GM21529 (cell line): ENCODE measurements at regions not wholly inside any gene's neighbourhood (a gene's known extent, or its start where the extent isn't known, plus 50 kb on each side); places are given as distances from the start of the nearest gene placed in this dataset.
A peak's percentile ranks its signal among the peaks of the same experiment; 100 is the strongest.
"Not testable (repeated sequence)": the region's sequence is repeated elsewhere in the genome, so short reads cannot be mapped to it uniquely, and the experiment has no call there.

ENCODE experiments used
- ATAC-seq: cut with Tn5 transposase; IDR thresholded peaks from one replicate; pipeline ENCODE4 v1.9.1; 2021; ENCODE audit not compliant: unreplicated experiment

DNA sequence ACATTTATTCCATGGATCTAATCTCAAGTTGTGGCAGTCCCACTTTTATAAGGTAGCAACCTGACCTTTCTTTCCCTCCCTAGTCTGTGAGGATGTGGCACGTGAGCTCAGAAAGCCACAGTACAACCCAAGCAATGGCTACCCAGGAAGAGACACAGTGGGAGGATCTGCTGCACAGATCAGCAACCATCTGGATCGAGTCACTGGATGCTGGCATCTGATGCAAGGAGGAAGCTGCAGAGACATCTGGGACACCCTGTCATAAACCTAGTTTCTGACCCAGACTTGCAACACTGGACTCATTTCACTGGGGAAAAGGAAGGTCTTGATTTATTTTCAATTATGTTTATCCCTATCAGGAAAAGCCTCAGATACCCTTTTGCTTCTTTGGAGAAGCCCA, 327.1 kb downstream of the PAPSS1 start:
- no peak for ATAC-seq

DNA sequence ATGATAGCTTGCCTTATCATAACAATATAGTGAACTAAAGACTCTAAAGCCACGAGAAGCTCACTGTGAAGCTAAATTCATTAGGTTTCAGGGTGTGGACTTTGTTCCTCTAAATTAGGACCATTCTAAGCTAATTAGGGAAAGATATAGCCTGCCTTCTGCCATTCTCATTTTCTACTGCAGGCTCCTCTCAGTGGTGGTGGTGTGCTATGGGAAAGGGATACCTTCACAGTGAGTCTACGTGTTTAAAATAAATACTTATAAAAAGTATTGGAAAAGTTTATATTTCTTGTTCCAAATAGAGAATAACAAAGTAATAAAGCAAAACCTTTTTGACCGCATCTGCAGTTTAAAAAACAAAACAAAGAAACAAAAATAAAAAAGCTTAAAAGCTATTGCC, 327.7 kb downstream of the PAPSS1 start:
- no peak for ATAC-seq

DNA sequence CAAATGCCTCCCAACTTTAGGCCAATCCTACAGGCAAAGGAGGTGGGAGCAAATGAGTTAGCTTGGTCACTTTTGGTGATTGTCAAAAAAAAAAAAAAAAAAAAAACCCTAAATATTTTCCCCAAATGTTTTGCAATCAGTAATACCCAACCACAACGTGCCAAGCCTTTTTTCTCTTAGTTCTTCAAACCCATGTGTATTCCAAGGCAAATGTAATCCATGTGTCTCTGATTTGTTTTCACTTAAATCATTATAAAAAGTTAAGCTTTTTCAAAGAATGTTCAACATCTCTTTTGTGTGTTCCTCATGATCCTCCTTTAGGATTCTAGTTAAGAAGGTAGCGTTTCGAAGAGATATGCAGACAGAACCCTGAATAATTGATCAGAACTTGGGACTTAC, 328.4 kb downstream of the PAPSS1 start:
- ATAC-seq: no peak

DNA sequence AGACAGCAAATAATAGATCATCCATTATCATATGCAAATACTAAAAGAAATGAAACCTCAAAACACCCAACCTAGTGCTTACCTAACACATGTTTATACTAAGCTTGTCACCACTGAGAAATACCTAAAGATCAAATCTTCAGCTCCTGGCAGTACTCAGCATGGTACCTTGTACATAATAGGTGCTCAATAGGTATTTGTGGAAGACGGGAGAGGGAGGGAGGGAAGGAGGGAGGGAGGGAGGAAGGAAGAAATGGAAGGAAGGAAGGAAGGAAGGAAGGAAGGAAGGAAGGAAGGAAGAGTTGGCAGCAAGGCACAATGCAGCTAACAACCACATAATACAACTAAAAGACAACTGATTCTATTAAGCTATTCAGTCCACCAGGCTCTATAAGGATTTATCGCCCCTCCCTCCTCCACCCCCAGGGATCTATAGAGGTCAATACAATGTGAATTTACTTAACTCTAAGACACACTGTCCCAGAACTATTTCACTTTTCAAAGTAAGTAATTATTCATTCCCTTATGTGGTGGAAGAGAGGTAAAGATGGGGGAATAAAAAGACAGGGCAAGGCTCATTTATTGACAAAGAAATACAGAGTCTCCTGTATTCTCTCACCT, 328.9 kb downstream of the PAPSS1 start:
- ATAC-seq: no peak

DNA sequence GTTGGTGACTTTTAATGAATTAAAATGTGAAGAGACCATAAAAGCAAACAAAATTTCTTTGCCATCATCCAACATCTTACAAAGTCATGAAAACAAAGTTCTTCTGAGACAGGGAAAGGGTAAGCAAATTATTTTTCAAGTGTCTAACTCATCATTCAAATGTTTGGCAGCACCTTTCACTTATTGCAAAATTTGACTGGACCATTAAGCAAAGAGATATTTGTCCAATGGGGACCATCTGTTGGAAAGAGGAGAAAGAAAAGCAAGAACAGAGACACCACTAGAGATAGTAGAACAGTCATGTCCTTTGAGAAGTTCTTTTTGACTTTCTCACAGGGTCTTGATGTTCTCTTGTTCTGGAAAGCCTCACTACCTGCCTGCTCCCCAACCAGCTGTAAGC, 330.1 kb downstream of the PAPSS1 start:
- no peak for ATAC-seq

DNA sequence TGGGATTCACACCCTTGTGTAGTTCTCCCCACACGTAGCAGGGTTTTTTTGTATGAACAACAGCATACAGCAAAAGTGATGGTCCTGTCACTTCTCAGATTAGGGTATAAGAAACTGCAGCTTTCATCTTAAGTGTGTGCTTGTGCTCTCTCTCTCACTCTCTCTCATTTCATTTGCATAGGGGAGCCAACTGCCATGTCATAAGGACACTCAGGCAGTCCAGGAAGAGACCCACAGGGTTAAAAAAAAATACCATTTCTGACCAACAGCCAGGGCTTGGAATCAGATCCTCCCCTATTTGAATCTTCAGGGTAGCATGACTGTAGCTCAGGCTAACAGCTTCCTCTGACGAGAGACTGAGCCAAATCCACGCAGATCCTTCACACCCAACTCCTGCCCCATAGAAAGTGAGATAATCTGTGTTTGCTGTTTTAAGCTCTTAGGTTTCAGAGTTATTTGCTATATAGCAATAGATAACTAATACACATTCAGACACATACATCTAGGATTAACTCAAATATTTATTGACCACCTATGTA, 331.2 kb downstream of the PAPSS1 start:
- peak; percentile 81 for ATAC-seq

DNA sequence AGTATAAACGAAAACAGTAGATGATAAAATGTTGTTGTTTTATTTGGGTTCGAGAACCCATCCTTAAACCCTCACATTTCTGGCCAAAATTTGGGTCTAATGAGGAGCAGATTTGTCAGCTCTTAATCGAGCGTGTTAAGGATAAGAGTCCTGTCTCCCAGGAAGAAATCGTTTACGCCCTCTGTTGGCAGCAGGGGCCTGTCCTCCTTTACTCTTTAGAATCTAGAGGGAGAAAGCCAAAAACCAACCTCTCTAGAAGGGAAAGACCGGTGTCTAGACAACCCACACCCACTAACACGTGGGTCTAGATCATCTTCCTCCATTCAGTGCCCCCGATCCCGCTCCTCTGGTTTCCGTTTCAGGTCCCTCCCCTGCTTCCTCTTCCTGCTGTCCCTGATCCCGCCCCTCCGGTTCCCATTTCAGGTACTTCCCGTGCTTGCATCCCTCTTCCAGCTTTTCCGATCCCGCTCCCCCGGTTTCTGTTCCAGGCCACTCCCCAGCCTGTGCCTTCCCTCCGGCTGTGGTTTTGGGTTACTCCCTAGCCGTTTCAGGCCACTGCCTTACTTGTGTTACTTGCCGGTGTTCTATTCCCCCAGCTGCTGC, 339.1 kb downstream of the PAPSS1 start:
- no peak for ATAC-seq

DNA sequence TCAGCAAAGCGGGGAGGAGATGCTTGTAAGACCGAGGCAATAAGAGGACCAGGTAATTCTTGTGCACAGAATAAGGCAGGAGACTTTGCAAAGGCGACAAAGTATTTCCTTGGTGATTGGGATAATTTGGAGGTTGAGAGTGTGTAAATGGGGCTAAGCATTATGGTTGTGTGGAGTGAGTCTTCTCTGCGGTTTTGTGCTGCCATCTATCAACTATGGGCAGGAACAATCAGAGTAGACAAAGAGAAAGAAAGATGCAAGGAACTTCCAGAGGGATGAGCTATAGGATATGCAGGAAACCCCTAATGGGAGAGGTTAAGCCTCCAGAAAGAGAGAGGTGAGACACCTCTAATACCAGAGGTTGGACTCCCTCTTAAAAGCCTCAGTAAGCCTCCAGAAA, 339.8 kb downstream of the PAPSS1 start:
- ATAC-seq: no peak

DNA sequence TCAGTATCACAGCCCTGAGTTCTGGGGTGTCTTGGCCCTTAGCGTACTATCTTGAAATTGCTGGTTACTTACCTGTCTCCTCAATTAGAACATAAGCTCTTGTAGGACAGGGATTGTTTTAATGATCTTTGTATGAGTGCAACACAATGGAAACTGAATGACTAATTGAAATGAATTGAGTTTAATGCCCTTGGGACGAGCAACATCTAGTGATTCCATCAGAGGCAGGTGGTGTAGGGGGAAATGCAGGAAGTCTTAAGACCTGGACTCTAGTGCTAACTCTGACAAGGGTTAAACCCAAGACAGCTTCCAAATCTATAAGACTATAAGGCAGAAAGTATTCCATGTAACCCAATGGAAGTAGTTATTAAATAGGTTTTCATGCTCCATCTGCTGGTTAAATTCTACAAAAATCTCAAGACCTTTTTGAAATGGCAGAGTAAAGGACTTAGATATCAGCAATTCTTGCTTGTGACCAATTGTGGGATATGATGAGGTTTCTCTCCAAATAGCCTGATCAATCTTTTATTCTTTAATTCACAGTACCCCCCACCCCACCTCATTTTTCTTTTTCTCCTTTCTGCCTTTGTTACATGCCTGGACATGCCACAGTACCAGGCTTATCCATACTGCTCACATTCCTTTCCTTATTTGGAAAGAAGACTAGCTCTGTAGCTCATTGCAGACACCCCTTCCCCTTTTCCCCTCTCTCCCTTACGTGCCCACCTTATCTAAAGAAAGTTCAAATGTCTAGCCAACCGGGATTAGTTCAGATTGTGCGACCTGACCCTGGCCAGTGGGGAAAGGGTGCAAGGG, 340.8 kb downstream of the PAPSS1 start:
- no peak for ATAC-seq

DNA sequence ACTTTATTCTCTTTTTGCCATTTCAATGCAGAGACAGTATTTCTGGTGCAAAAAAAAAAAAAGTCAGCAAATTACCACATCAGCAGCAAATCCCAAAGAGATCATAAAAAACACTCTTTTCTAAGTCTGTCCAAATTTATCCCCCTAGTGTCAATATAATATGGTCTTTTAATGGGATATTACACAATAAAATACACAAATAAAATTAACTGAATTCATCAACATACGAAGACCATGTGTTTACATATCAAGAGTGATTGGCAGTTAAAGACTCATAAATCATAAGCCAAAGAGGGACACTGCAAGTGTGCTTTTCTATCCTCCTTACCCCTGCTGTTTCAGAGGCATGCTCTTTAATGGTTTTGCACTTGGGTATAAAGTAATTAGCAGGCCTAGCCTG, 340.2 kb upstream of the DKK2 start:
- ATAC-seq: no peak

DNA sequence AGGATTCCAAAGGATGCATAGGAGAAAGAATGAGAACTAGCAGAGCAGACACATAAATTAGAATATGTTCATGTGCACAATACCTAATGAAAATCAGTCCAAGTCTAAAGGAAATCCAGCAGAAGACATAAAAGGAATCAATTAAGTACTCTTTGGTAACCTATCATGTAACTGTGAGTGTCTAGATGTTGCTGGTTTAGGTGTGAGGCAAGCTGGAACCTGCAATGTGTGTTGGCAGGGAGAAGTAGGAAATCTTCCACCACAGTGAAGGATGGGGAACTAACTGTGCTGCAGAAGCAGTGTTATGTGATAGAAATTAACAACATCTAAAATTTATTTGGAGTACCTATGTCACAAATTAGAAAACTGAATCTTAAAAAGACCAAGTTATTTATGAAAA, 330.8 kb upstream of the DKK2 start:
- no peak for ATAC-seq

DNA sequence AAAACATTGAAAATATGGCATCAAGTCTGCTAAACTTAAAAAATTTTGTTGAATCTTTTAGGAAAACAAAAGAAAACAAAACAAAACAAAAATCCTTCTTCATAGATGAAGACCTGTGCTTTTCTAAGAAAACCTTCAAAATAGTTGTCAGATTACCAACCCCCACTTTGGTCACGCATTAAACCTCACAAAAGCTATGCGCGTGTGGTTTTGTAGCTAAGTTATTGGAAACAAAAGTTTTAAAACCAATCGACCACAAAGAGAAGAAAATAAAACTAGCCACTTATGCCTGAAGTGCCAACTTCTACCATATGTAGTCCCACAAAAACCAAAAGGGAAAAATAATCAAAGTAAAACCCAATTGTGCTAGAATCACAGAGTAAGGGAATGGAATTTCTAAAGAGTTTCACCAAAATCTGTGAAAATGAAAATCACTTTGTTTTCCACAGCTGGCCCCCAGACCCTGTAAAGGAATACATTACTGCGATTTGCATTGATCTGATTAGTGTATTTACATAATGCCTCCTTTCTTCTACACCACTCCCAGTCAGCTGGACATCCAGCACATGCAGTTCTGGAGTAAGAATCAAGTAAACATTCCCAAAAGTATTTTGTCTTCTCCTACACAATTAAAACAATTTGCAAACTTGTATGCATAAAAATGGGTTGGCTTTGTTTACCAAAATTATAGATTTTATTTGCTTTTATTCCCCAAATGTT, 330.1 kb upstream of the DKK2 start:
- no peak for ATAC-seq

DNA sequence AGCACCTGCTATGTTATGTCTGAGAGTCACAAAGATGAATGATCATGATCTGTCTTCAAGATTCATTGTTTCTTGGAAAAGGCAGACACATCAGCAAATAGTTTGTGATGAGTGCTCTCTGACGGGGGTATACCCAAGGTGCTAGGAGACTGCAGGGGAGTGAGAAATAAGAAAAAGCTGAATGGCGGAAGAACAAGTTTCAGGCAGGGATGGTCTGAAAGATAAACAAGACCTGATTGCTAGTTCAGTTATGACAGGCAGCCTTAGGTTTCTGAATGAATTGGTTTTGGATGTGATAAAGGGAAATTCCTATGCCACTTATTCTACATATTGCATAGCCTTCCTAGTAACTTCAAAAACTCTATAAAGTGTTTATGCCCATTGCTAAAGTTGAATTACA, 327.0 kb upstream of the DKK2 start:
- ATAC-seq: no peak

DNA sequence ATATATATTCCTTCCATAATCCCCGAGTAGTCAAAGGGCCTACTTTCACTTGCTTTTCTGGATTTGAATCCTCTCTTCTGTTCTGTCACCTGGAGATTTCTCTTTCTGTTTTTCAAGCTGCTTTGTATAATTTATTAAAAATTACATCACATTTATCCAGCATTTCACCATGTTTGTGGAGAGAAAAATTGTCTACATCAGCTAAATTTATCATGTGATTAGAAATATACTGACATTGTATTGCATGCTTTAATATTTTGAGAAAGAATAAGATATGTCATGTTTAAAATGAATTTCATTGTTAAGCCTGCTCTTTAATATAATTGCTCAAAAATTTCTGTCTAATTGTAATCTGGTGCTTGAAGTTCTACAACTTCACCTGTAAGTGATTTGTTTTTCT, 323.1 kb upstream of the DKK2 start:
- ATAC-seq: no peak

DNA sequence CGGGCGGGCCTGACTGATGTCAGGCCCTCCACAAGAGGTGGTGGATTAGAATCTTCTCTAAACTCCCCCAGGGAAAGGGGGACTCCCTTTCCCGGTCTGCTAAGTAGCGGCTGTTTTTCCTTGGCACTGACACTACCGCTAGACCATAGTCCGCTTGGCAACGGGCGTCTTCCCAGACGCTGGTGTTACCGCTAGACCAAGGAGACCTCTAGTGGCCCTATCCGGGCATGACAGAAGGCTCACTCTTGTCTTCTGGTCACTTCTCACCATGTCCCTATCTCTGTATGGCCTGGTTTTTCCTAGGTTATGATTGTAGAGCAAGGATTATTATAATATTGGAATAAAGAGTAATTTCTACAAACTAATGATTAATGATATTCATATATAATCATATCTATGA, 318.2 kb upstream of the DKK2 start:
- not testable (repeated sequence) for ATAC-seq

DNA sequence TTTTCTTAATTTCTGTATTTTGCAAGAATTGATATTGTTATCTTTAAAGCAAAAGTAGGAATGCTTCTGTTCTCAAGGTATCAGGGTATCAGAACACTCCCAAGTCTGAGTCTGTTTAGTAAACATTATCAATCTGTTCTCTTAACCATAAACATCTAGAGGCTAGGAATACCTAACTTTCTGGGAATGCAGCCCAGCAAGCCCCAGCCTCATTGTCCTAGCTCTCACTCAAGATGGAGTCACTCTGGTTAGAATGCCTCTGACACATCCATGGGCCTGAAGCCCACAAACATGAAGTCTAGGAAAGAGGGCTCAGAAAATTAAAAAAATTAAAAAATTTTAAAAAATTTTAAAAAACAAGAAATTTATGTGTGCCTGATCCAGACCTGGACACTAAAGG, 315.1 kb upstream of the DKK2 start:
- no peak for ATAC-seq

DNA sequence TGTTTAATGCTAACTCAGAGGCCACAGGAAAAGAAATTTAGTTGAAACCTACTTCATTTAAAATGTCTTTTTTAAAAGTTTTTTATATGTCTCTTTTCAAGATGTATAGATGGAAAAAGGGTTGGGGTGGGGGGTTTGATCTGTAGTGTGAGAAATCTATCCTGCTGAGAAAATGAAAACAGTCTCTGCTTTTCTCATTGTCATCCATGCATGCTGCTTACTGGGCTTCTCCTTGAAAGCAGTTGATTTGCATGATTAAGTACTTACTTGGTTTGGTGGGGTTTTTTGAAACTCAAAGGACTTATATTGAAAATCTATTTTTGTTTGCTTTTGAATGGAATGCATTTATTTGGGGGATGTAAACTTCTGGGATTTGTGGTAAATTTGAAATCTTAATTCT, 313.6 kb upstream of the DKK2 start:
- no peak for ATAC-seq

DNA sequence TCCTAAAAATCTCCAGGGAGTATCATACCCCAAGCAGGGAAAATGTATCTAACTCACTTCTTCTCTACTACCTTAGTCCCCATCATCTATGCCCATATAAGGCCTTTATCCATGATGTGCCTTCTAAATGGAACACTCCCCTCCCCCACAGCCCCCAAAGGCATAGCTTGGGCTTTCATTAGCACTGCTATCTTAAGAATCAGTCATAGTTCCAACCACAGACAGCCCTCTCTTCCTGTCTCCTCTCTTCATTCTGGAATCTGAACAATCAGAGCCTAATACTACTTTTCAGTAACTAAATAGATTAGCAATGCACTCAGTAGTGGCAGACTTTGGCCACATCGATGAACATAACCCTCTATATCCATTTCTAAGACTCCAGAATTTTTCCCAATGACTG, 313.2 kb upstream of the DKK2 start:
- ATAC-seq: no peak

DNA sequence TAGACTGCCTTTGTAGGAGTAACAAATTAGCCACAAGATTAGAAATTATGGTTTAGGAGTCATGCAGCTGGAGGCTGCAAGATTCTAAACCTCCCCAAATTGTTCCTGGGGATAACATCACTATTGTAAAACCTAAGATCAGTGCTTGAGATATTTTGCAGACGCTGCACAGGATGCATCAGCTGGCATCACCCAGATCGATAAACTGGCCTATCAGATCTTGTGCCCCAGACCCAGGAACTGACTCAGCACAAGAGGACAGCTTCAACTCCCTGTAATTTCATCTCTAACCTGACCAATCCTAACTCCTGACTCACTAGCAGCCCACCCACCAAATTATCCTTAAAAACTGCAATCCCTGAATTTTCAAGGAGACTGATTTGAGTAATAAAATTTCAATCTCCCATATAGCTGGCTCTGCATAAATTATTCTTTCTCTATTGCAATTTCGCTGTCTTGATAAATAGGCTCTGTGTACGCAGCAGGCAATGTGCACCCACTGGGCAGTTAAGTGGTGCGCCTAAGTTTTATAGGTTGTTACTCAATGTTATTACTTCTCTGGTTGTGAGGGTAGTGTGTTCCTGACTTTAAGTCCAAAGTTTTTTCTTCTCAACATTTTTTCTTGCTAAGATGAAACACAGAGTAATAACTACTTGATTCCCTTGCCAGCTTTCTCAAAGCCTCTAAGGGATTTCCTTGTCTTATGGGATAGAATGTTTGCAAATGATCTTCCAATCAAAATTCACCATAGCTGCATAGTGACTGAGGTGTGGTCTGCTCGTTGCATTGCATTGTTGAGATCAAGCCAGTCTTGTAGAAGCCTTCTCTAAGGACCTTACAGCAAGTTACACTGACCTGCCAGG, 312.3 kb upstream of the DKK2 start:
- no peak for ATAC-seq

DNA sequence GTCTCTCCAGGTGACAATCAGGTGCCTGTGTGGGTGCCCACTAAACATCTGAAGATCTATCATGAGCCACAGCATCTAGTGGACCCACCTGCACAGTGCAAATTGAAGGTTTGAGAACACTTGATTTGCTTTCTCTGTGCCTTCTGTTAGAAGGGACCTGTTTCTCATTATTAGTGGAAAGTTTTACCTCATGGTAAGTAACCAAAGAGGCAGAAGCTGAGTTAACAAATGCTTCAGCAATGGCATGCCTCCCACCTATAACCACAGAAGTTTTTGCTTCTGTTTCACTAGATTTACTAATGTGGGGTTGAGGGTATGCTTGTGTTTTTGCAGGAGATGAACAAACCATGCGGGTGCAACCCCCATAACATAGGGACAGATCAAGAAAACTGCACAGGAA, 297.4 kb upstream of the DKK2 start:
- ATAC-seq: no peak

DNA sequence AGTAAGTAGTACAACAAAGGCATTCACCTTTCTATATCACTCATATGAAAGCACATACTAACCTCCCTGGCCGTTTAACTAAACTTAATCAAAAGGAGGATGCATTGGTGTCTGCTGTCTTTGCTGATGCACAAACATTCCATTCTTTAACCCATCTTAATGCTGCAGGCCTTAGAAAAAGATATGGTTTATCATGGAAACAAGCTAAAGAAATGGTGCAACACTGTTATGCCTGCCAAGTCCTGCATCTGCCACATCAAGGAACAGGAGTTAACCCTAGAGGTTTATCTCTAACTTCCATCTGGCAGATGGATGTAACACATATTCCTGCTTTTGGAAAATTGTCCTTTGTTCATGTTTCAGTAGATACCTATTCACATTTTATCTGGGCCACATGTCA, 296.5 kb upstream of the DKK2 start:
- not testable (repeated sequence) for ATAC-seq
